Suprapubic skin (tissue), 4 donors: ENCODE measurements at regions not wholly inside any gene's neighbourhood (a gene's known extent, or its start where the extent isn't known, plus 50 kb on each side); places are given as distances from the start of the nearest gene placed in this dataset.

Experiments used
- DNase-seq, 2 donors: peaks; one replicate each; pipeline ENCODE4 v3.0.0-alpha.2; 2019; ENCODE audit warnings: low spot score in 2 of 2
- H3K27ac ChIP-seq: fragments of 200-600 bp; sonication (generic); one replicate; pipeline ENCODE4 v1.5.1; 2019
- H3K27me3 ChIP-seq: fragments of 200-600 bp; sonication (generic); one replicate; pipeline ENCODE4 v1.5.1; 2019
- H3K36me3 ChIP-seq: fragments of 200-600 bp; sonication (generic); one replicate; pipeline ENCODE4 v1.5.1; 2019
- H3K4me1 ChIP-seq: fragments of 200-600 bp; sonication (generic); one replicate; pipeline ENCODE4 v1.5.1; 2019
- H3K4me3 ChIP-seq: fragments of 200-600 bp; sonication (generic); one replicate; pipeline ENCODE4 v1.5.1; 2019; ENCODE audit warnings: mild to moderate bottlenecking
- H3K9me3 ChIP-seq: fragments of 200-600 bp; sonication (generic); one replicate; pipeline ENCODE4 v1.5.1; 2019
- CTCF ChIP-seq, 2 donors: fragments of 200-600 bp in 1 of 2; fragments of 450-650 bp in 1 of 2; sonication (generic) in 1 of 2; IDR thresholded peaks; one replicate each; pipeline ENCODE4 v1.5.1; 2016 to 2019; ENCODE audit warnings: antibody characterized with exemption in 2 of 2, mild to moderate bottlenecking in 1 of 2, moderate library complexity in 1 of 2
- EP300 ChIP-seq: sonication (generic); formaldehyde crosslinking; IDR thresholded peaks from one replicate; pipeline ENCODE4 v1.6.1; 2017; ENCODE audit warnings: antibody characterized with exemption
- POLR2A ChIP-seq, 2 donors: fragments of 450-650 bp; IDR thresholded peaks; one replicate each; pipeline ENCODE4 v1.6.1; 2017; ENCODE audit warnings: antibody characterized with exemption in 2 of 2, mild to moderate bottlenecking in 2 of 2, moderate library complexity in 2 of 2
- POLR2AphosphoS5 ChIP-seq, 3 donors: sonication (generic); formaldehyde crosslinking; IDR thresholded peaks; one replicate each; pipeline ENCODE4 v1.6.1; 2017; ENCODE audit warnings: antibody characterized with exemption in 3 of 3
- WGBS: methylation state at CpG from one replicate; pipeline ENCODE4 v1.1.5; 2018; 5-methylcytosine and 5-hydroxymethylcytosine counted together

- H3K4me3 ChIP-seq = no peak overlapping the region
- H3K36me3 ChIP-seq = no peaks in the 10 kb centered on the region
- TF ChIP-seq CTCF (IDR thresholded peaks at IDR 0.05) = no peak
- no peak for TF ChIP-seq POLR2A (IDR thresholded peaks at IDR 0.05)
- TF ChIP-seq EP300 = no peak
- no peaks in the 10 kb centered on the region for H3K9me3 ChIP-seq
- H3K4me1 ChIP-seq = no peaks in the 10 kb centered on the region
- DNase-seq = no peak
- H3K27ac ChIP-seq = no peak overlapping the region
- H3K27me3 ChIP-seq = no peaks in the 10 kb centered on the region
- 96% methylated on average over 4 of the region's 4 CpGs for WGBS
Measured at GRCh38 chrX:96417695-96418094, 266.9 kb upstream of the DIAPH2 start.

GRCh38 chrX:96424007-96424406 is 260.6 kb upstream of the DIAPH2 start:
- no peaks in the 10 kb centered on the region for H3K36me3 ChIP-seq
- no peak overlapping the region for H3K27ac ChIP-seq
- H3K4me1 ChIP-seq = no peaks in the 10 kb centered on the region
- H3K27me3 ChIP-seq = no peaks in the 10 kb centered on the region
- TF ChIP-seq POLR2A (IDR thresholded peaks at IDR 0.05) = no peak
- no peak for TF ChIP-seq EP300
- TF ChIP-seq POLR2AphosphoS5 (IDR thresholded peaks at IDR 0.05) = no peak
- no peak for TF ChIP-seq CTCF (IDR thresholded peaks at IDR 0.05)
- DNase-seq = no peak
- H3K4me3 ChIP-seq = no peak overlapping the region
- whole genome bisulfite sequencing = 48% methylated on average over 3 of the region's 3 CpGs
- no peaks in the 10 kb centered on the region for H3K9me3 ChIP-seq

- TF ChIP-seq EP300 (no peak), POLR2A (IDR thresholded peaks at IDR 0.05) (no peak), CTCF (IDR thresholded peaks at IDR 0.05) (no peak), POLR2AphosphoS5 (IDR thresholded peaks at IDR 0.05) (no peak)
- Histone ChIP-seq H3K36me3 (no peaks in the 10 kb centered on the region), H3K4me1 (no peaks in the 10 kb centered on the region), H3K9me3 (no peaks in the 10 kb centered on the region), H3K4me3 (no peak overlapping the region), H3K27me3 (no peaks in the 10 kb centered on the region), H3K27ac (no peak overlapping the region)
- no peak for DNase-seq
Measured at GRCh38 chrX:96425200-96425599, 259.4 kb upstream of the DIAPH2 start.

- Histone ChIP-seq H3K4me1 (peaks cover 4% of the 10 kb centered on the region), H3K27me3 (no peaks in the 10 kb centered on the region), H3K4me3 (no peak overlapping the region), H3K27ac (no peak overlapping the region), H3K9me3 (no peaks in the 10 kb centered on the region), H3K36me3 (no peaks in the 10 kb centered on the region)
- TF ChIP-seq POLR2A (IDR thresholded peaks at IDR 0.05) = no peak
- no peak for TF ChIP-seq EP300
- no peak for TF ChIP-seq CTCF (IDR thresholded peaks at IDR 0.05)
- no peak for TF ChIP-seq POLR2AphosphoS5 (IDR thresholded peaks at IDR 0.05)
- 63% methylated on average over 2 of the region's 2 CpGs for WGBS
- DNase-seq = no peak
Measured at GRCh38 chrX:96430756-96431455, 253.7 kb upstream of the DIAPH2 start.

GRCh38 chrX:96432647-96433046 is 252.0 kb upstream of the DIAPH2 start:
- no peaks in the 10 kb centered on the region for H3K9me3 ChIP-seq
- WGBS = 63% methylated on average over 1 of the region's 1 CpG
- no peaks in the 10 kb centered on the region for H3K36me3 ChIP-seq
- no peaks in the 10 kb centered on the region for H3K27me3 ChIP-seq
- peaks cover 4% of the 10 kb centered on the region for H3K4me1 ChIP-seq
- DNase-seq = no peak
- no peak for TF ChIP-seq EP300
- no peak for TF ChIP-seq POLR2A (IDR thresholded peaks at IDR 0.05)
- no peak for TF ChIP-seq CTCF (IDR thresholded peaks at IDR 0.05)
- no peak for TF ChIP-seq POLR2AphosphoS5 (IDR thresholded peaks at IDR 0.05)
- peak overlapping the region; percentile 51 for H3K27ac ChIP-seq
- no peak overlapping the region for H3K4me3 ChIP-seq
